A673 (cell line): ENCODE measurements at regions not wholly inside any gene's neighbourhood (a gene's known extent, or its start where the extent isn't known, plus 50 kb on each side); places are given as distances from the start of the nearest gene placed in this dataset.

Source experiments
- CTCF ChIP-seq: fragments of 300-800, 200-600 bp; sonication (generic); conservative IDR thresholded peaks from 2 replicates; pipeline ENCODE4 v1.5.1; 2017; ENCODE audit warnings: low read depth, mild to moderate bottlenecking, antibody characterized with exemption, low read length, moderate library complexity, mixed read lengths
- EZH2 ChIP-seq: fragments of 200-600 bp; sonication (generic); IDR thresholded peaks from 2 replicates; pipeline ENCODE4 v1.6.1; 2017; ENCODE audit warnings: borderline replicate concordance, low read depth, mild to moderate bottlenecking, mixed read lengths, antibody characterized with exemption, low read length; ENCODE audit not compliant: poor library complexity, severe bottlenecking

DNA sequence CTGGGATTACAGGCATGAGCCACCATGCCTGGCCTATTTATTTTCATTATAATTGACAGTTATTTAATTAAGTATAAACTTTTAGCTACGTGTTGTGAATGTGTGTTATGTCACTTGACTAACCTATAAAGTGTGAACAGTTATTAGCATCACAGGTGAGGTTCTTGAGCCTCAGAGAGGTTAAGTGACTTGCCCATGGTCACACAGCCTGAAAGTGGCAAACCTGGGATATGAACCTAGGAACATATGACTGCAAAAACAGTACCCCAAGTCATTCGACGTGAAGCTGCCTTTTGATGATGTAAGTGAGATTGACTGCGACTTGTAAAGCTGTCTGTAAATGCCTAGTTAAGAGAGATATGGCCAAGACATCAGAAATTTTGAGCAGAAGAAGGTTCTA is 77.9 kb upstream of the SALL4 start:
- TF ChIP-seq CTCF = no peak
- no peak for TF ChIP-seq EZH2
